Body of pancreas (tissue), 4 donors: ENCODE measurements at regions not wholly inside any gene's neighbourhood (a gene's known extent, or its start where the extent isn't known, plus 50 kb on each side); places are given as distances from the start of the nearest gene placed in this dataset.

ENCODE experiments used
- POLR2A ChIP-seq, 3 donors: fragments of 450-650 bp; IDR thresholded peaks; one replicate each; pipeline ENCODE4 v1.6.1; 2016; ENCODE audit warnings: antibody characterized with exemption in 3 of 3, mild to moderate bottlenecking in 2 of 3
- TF ChIP-seq, protein P1 (sequence below), 7 experiments: fragments of 450-650 bp in 4 of 7; fragments of 200-600 bp in 3 of 7; sonication (generic) in 3 of 7; IDR thresholded peaks; one replicate each; pipeline ENCODE4 v1.5.1; 2016 to 2019; ENCODE audit warnings: antibody characterized with exemption in 7 of 7

- TF ChIP-seq, protein P1, sequence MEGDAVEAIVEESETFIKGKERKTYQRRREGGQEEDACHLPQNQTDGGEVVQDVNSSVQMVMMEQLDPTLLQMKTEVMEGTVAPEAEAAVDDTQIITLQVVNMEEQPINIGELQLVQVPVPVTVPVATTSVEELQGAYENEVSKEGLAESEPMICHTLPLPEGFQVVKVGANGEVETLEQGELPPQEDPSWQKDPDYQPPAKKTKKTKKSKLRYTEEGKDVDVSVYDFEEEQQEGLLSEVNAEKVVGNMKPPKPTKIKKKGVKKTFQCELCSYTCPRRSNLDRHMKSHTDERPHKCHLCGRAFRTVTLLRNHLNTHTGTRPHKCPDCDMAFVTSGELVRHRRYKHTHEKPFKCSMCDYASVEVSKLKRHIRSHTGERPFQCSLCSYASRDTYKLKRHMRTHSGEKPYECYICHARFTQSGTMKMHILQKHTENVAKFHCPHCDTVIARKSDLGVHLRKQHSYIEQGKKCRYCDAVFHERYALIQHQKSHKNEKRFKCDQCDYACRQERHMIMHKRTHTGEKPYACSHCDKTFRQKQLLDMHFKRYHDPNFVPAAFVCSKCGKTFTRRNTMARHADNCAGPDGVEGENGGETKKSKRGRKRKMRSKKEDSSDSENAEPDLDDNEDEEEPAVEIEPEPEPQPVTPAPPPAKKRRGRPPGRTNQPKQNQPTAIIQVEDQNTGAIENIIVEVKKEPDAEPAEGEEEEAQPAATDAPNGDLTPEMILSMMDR (IDR thresholded peaks at IDR 0.05): no peak
- no peak for TF ChIP-seq POLR2A (IDR thresholded peaks at IDR 0.05)
Measured at GRCh38 chr12:81949416-81949815, 190.3 kb upstream of the PPFIA2 start.
